ENCODE measurements at regions not wholly inside any gene's neighbourhood (a gene's known extent, or its start where the extent isn't known, plus 50 kb on each side); places are given as distances from the start of the nearest gene placed in this dataset.

DNA sequence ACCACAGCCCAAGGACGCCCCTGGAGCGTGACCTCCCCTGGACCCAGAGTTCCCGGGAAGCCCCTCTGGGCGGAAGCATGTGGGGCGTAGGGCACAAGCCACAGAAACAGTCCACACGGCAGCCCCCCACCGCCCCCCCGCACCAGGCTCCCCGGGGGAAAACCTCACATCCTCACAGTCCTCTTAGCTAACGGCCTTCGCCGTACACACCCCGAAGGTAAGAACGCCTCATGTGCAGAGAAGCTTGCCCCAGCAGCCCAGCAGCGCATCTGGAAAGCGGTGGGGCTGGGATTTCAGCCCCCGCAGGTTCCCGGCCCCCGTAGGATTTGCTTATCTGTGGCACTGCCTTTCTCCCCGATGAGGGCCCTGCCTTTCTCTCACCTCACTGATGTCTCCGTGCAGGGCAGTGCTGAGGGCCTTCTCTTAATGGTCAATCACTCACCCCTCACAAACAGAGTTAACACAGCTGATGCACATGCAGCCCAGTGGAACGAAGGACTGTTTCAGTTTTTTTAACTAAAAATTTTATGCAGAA is 309.2 kb downstream of the BRD1 start:
- no peak for TF ChIP-seq CTCF (conservative IDR thresholded peaks at IDR 0.05; ENCODE audit: low read depth in 2 of 2)
- no peak for TF ChIP-seq EZH2 (IDR thresholded peaks at IDR 0.05; ENCODE audit: low read depth, unreplicated experiment)

All from GM23338 (cell line).